WTC11 (cell line): ENCODE measurements at regions not wholly inside any gene's neighbourhood (a gene's known extent, or its start where the extent isn't known, plus 50 kb on each side); places are given as distances from the start of the nearest gene placed in this dataset.

Experiments used
- ATAC-seq: fragments of 200-7000 bp; cut with Tn5 transposase; 2 replicates; pipeline ENCODE4 v1.10.0; 2021; ENCODE audit warnings: mild to moderate bottlenecking, moderate library complexity
- CTCF ChIA-PET: fragments of 300-600 bp; sonication (Branson Sonifier 250); formaldehyde crosslinking; loops from one replicate; lab custom pipeline; 2021; ENCODE audit warnings: antibody characterized with exemption; lab: Charles Lee
- POLR2A ChIA-PET: fragments of 350-600 bp; sonication (Branson Sonifier 250); formaldehyde crosslinking; loops from one replicate; lab custom pipeline; 2021; ENCODE audit warnings: antibody characterized with exemption; lab: Charles Lee
- DNase-seq: peaks from one replicate; pipeline ENCODE4 v3.0.0; 2021; ENCODE audit warnings: low spot score
- H3K27ac Mint-ChIP-seq: 2 replicates; pipeline ENCODE4 v1.8.0; 2021; ENCODE audit warnings: mixed read lengths
- H3K27me3 Mint-ChIP-seq: 2 replicates; pipeline ENCODE4 v1.8.0; 2021; ENCODE audit warnings: low read depth, mild to moderate bottlenecking, moderate library complexity, mixed read lengths
- H3K36me3 Mint-ChIP-seq: 2 replicates; pipeline ENCODE4 v1.8.0; 2021; ENCODE audit warnings: mixed read lengths
- H3K4me1 Mint-ChIP-seq: 2 replicates; pipeline ENCODE4 v1.8.0; 2022; ENCODE audit warnings: mixed read lengths
- H3K4me3 Mint-ChIP-seq: 2 replicates; pipeline ENCODE4 v1.8.0; 2021; ENCODE audit warnings: mild to moderate bottlenecking, moderate library complexity, mixed read lengths
- H3K9me3 Mint-ChIP-seq: 2 replicates; pipeline ENCODE4 v1.8.0; 2021; ENCODE audit warnings: mixed read lengths
- AFF4 ChIP-seq: sonication (generic); formaldehyde crosslinking; IDR thresholded peaks from 2 replicates; pipeline ENCODE4 v1.8.1; 2023; ENCODE audit warnings: mild to moderate bottlenecking, missing genetic modification reagents, borderline replicate concordance
- CBFB ChIP-seq: sonication (generic); formaldehyde crosslinking; IDR thresholded peaks from 2 replicates; pipeline ENCODE4 v1.8.1; 2022; ENCODE audit warnings: mild to moderate bottlenecking, low read depth, missing genetic modification reagents
- CREM ChIP-seq: sonication (generic); formaldehyde crosslinking; IDR thresholded peaks from 2 replicates; pipeline ENCODE4 v1.8.1; 2022; ENCODE audit warnings: mild to moderate bottlenecking, missing genetic modification reagents, moderate library complexity
- HMGA2 ChIP-seq: fragments of 250-450 bp; sonication (Bioruptor Pico); IDR thresholded peaks from 2 replicates; pipeline ENCODE4 v1.4.0; 2021; ENCODE audit warnings: mild to moderate bottlenecking, moderate library complexity
- KAT7 ChIP-seq: sonication (generic); formaldehyde crosslinking; IDR thresholded peaks from 2 replicates; pipeline ENCODE4 v1.8.1; 2023; ENCODE audit warnings: missing genetic modification reagents, mild to moderate bottlenecking, borderline replicate concordance
- MYBL2 ChIP-seq: sonication (generic); formaldehyde crosslinking; IDR thresholded peaks from 2 replicates; pipeline ENCODE4 v1.8.1; 2023; ENCODE audit warnings: mild to moderate bottlenecking, moderate library complexity, missing genetic modification reagents
- NR1H2 ChIP-seq: sonication (generic); formaldehyde crosslinking; IDR thresholded peaks from 2 replicates; pipeline ENCODE4 v1.9.0; 2021; ENCODE audit warnings: mild to moderate bottlenecking, moderate library complexity, missing genetic modification reagents
- NR2C2 ChIP-seq: sonication (generic); formaldehyde crosslinking; IDR thresholded peaks from 2 replicates; pipeline ENCODE4 v1.8.0; 2022; ENCODE audit warnings: mild to moderate bottlenecking, missing genetic modification reagents
- PRRX2 ChIP-seq: fragments of 250-450 bp; sonication (Bioruptor Pico); IDR thresholded peaks from 2 replicates; pipeline ENCODE4 v1.8.0; 2021; ENCODE audit warnings: mild to moderate bottlenecking
- RELA ChIP-seq: sonication (generic); formaldehyde crosslinking; IDR thresholded peaks from 2 replicates; pipeline ENCODE4 v1.8.1; 2022; ENCODE audit warnings: missing genetic modification reagents, mild to moderate bottlenecking, borderline replicate concordance
- STAT6 ChIP-seq: sonication (generic); formaldehyde crosslinking; conservative IDR thresholded peaks from 2 replicates; pipeline ENCODE4 v1.8.1; 2023; ENCODE audit warnings: mild to moderate bottlenecking, low read depth, missing genetic modification reagents, moderate library complexity
- TCF7 ChIP-seq: sonication (generic); formaldehyde crosslinking; IDR thresholded peaks from 2 replicates; pipeline ENCODE4 v1.8.0; 2022; ENCODE audit warnings: mild to moderate bottlenecking, low read depth, missing genetic modification reagents, moderate library complexity
- ZMAT4 ChIP-seq: fragments of 250-450 bp; sonication (Bioruptor Pico); IDR thresholded peaks from 2 replicates; pipeline ENCODE4 v1.9.0; 2021; ENCODE audit warnings: mild to moderate bottlenecking
- ZNF138 ChIP-seq: sonication (generic); formaldehyde crosslinking; conservative IDR thresholded peaks from 2 replicates; pipeline ENCODE4 v1.8.1; 2022; ENCODE audit warnings: mild to moderate bottlenecking, moderate library complexity, missing genetic modification reagents
- ZNF423 ChIP-seq: fragments of 250-450 bp; sonication (Bioruptor Pico); IDR thresholded peaks from 2 replicates; pipeline ENCODE4 v2.1.2; 2022; ENCODE audit warnings: mild to moderate bottlenecking, moderate library complexity
- ZNF671 ChIP-seq: fragments of 250-450 bp; sonication (Bioruptor Pico); IDR thresholded peaks from 2 replicates; pipeline ENCODE4 v1.8.0; 2021; ENCODE audit warnings: mild to moderate bottlenecking
- TF ChIP-seq, protein P1 (sequence below): sonication (generic); formaldehyde crosslinking; IDR thresholded peaks from 2 replicates; pipeline ENCODE4 v1.8.0; 2022; ENCODE audit warnings: mild to moderate bottlenecking, missing genetic modification reagents
- TF ChIP-seq, protein P2 (sequence below): sonication (generic); formaldehyde crosslinking; IDR thresholded peaks from 2 replicates; pipeline ENCODE4 v1.8.0; 2022; ENCODE audit warnings: mild to moderate bottlenecking, missing genetic modification reagents
- TF ChIP-seq, protein P3 (sequence below): sonication (generic); formaldehyde crosslinking; IDR thresholded peaks from 2 replicates; pipeline ENCODE4 v1.8.0; 2022; ENCODE audit warnings: mild to moderate bottlenecking, missing genetic modification reagents

- POLR2A ChIA-PET = no interaction called here
- Mint-ChIP-seq H3K27ac (no peak overlapping the region), H3K4me1 (no peaks in the 10 kb centered on the region), H3K9me3 (peaks cover 19% of the 10 kb centered on the region), H3K36me3 (peaks cover 8% of the 10 kb centered on the region), H3K27me3 (no peaks in the 10 kb centered on the region), H3K4me3 (no peak overlapping the region)
- DNase-seq (no peak), ATAC-seq (no peak)
- TF ChIP-seq KAT7 = no peak
- TF ChIP-seq NR2C2 (CRISPR knock-in tag) = no peak
- TF ChIP-seq, protein P1, sequence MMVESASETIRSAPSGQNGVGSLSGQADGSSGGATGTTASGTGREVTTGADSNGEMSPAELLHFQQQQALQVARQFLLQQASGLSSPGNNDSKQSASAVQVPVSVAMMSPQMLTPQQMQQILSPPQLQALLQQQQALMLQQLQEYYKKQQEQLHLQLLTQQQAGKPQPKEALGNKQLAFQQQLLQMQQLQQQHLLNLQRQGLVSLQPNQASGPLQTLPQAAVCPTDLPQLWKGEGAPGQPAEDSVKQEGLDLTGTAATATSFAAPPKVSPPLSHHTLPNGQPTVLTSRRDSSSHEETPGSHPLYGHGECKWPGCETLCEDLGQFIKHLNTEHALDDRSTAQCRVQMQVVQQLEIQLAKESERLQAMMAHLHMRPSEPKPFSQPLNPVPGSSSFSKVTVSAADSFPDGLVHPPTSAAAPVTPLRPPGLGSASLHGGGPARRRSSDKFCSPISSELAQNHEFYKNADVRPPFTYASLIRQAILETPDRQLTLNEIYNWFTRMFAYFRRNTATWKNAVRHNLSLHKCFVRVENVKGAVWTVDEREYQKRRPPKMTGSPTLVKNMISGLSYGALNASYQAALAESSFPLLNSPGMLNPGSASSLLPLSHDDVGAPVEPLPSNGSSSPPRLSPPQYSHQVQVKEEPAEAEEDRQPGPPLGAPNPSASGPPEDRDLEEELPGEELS (CRISPR knock-in tag) = no peak
- no peak for TF ChIP-seq HMGA2 (CRISPR knock-in tag)
- TF ChIP-seq CREM (CRISPR knock-in tag) = no peak
- no peak for TF ChIP-seq NR1H2 (CRISPR knock-in tag)
- no peak for TF ChIP-seq ZMAT4
- TF ChIP-seq STAT6 (CRISPR knock-in tag) = no peak
- no peak for TF ChIP-seq ZNF138 (CRISPR knock-in tag)
- TF ChIP-seq PRRX2 = no peak
- no peak for TF ChIP-seq MYBL2 (CRISPR knock-in tag)
- no peak for TF ChIP-seq ZNF671
- TF ChIP-seq TCF7 (CRISPR knock-in tag) = no peak
- no peak for TF ChIP-seq ZNF423 (CRISPR knock-in tag)
- TF ChIP-seq, protein P2, sequence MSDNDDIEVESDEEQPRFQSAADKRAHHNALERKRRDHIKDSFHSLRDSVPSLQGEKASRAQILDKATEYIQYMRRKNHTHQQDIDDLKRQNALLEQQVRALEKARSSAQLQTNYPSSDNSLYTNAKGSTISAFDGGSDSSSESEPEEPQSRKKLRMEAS (CRISPR knock-in tag) = no peak
- no peak for TF ChIP-seq AFF4 (CRISPR knock-in tag)
- TF ChIP-seq RELA (CRISPR knock-in tag) = no peak
- TF ChIP-seq, protein P3, sequence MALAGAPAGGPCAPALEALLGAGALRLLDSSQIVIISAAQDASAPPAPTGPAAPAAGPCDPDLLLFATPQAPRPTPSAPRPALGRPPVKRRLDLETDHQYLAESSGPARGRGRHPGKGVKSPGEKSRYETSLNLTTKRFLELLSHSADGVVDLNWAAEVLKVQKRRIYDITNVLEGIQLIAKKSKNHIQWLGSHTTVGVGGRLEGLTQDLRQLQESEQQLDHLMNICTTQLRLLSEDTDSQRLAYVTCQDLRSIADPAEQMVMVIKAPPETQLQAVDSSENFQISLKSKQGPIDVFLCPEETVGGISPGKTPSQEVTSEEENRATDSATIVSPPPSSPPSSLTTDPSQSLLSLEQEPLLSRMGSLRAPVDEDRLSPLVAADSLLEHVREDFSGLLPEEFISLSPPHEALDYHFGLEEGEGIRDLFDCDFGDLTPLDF (CRISPR knock-in tag) = no peak
- TF ChIP-seq CBFB (CRISPR knock-in tag) = no peak
- CTCF ChIA-PET = no interaction called here
Observed at GRCh38 chr20:24762371-24762770, 186.7 kb upstream of the CST7 start.
